ENCODE measurements at regions not wholly inside any gene's neighbourhood (a gene's known extent, or its start where the extent isn't known, plus 50 kb on each side); places are given as distances from the start of the nearest gene placed in this dataset.
A peak's percentile ranks its signal among the peaks of the same experiment; 100 is the strongest.
"Not testable (repeated sequence)": the region's sequence is repeated elsewhere in the genome, so short reads cannot be mapped to it uniquely, and the experiment has no call there.

GRCh38 chr9:38904719-38905118, 184.8 kb upstream of the FAM240B start:
- intact Hi-C loops (cut with DNase I); H3K4me3 ChIP-seq; H3K27me3 ChIP-seq; DNase-seq (ENCODE audit: extremely low spot score in 2 of 2); H3K9me3 ChIP-seq; H3K4me1 ChIP-seq; H3K36me3 ChIP-seq; H3K27ac ChIP-seq: not testable (repeated sequence)

GRCh38 chr9:38901534-38902177, 181.7 kb upstream of the FAM240B start:
- H3K36me3 ChIP-seq; intact Hi-C loops (cut with DNase I); H3K4me3 ChIP-seq; H3K27me3 ChIP-seq; H3K27ac ChIP-seq; H3K9me3 ChIP-seq; DNase-seq (ENCODE audit: extremely low spot score in 2 of 2); H3K4me1 ChIP-seq: not testable (repeated sequence)

- intact Hi-C loops (cut with DNase I) = not testable (repeated sequence)
Measured at GRCh38 chr9:38896404-38896803, 176.5 kb upstream of the FAM240B start.

GRCh38 chr9:38895227-38895626, 175.3 kb upstream of the FAM240B start:
- H3K36me3 ChIP-seq; H3K9me3 ChIP-seq; H3K4me3 ChIP-seq; DNase-seq (ENCODE audit: extremely low spot score in 2 of 2); intact Hi-C loops (cut with DNase I); H3K27me3 ChIP-seq; H3K27ac ChIP-seq; H3K4me1 ChIP-seq: not testable (repeated sequence)

More at GRCh38 chr9:38896404-38896803, 176.5 kb upstream of the FAM240B start:
- H3K36me3 ChIP-seq; H3K27me3 ChIP-seq; H3K4me3 ChIP-seq; H3K27ac ChIP-seq; H3K4me1 ChIP-seq; H3K9me3 ChIP-seq; DNase-seq (ENCODE audit: extremely low spot score in 2 of 2): not testable (repeated sequence)

- H3K27ac ChIP-seq; H3K4me3 ChIP-seq; DNase-seq (ENCODE audit: extremely low spot score in 2 of 2); intact Hi-C loops (cut with DNase I); H3K27me3 ChIP-seq; H3K9me3 ChIP-seq; H3K36me3 ChIP-seq; H3K4me1 ChIP-seq: not testable (repeated sequence)
Measured at GRCh38 chr9:38892539-38893232, 172.8 kb upstream of the FAM240B start.

- DNase-seq (ENCODE audit: extremely low spot score in 2 of 2); H3K27me3 ChIP-seq; H3K9me3 ChIP-seq; H3K4me1 ChIP-seq; intact Hi-C loops (cut with DNase I); H3K36me3 ChIP-seq; H3K27ac ChIP-seq; H3K4me3 ChIP-seq: not testable (repeated sequence)
Measured at GRCh38 chr9:38886076-38886475, 166.1 kb upstream of the FAM240B start.

- peak in 1 of 2 donors; percentile 22 for DNase-seq (ENCODE audit: extremely low spot score in 2 of 2)
Measured at GRCh38 chr9:38875616-38876015, 155.7 kb upstream of the FAM240B start.

GRCh38 chr9:38871282-38871940, 151.5 kb upstream of the FAM240B start:
- H3K9me3 ChIP-seq; DNase-seq (ENCODE audit: extremely low spot score in 2 of 2); H3K27me3 ChIP-seq; intact Hi-C loops (cut with DNase I); H3K4me1 ChIP-seq; H3K36me3 ChIP-seq; H3K4me3 ChIP-seq; H3K27ac ChIP-seq: not testable (repeated sequence)

More at GRCh38 chr9:38875616-38876015, 155.7 kb upstream of the FAM240B start:
- H3K4me1 ChIP-seq; H3K27me3 ChIP-seq; H3K4me3 ChIP-seq; intact Hi-C loops (cut with DNase I); H3K36me3 ChIP-seq; H3K9me3 ChIP-seq; H3K27ac ChIP-seq: not testable (repeated sequence)

GRCh38 chr9:38859827-38860226, 139.9 kb upstream of the FAM240B start:
- H3K9me3 ChIP-seq; H3K27ac ChIP-seq; H3K36me3 ChIP-seq; intact Hi-C loops (cut with DNase I); H3K27me3 ChIP-seq; DNase-seq (ENCODE audit: extremely low spot score in 2 of 2); H3K4me3 ChIP-seq; H3K4me1 ChIP-seq: not testable (repeated sequence)

GRCh38 chr9:38848966-38849365, 129.0 kb upstream of the FAM240B start:
- H3K9me3 ChIP-seq; H3K4me1 ChIP-seq; intact Hi-C loops (cut with DNase I); H3K27ac ChIP-seq; DNase-seq (ENCODE audit: extremely low spot score in 2 of 2); H3K4me3 ChIP-seq; H3K27me3 ChIP-seq; H3K36me3 ChIP-seq: not testable (repeated sequence)

GRCh38 chr9:38840213-38840612, 120.3 kb upstream of the FAM240B start:
- H3K4me3 ChIP-seq; H3K9me3 ChIP-seq; H3K27me3 ChIP-seq; DNase-seq (ENCODE audit: extremely low spot score in 2 of 2); H3K27ac ChIP-seq; H3K36me3 ChIP-seq; intact Hi-C loops (cut with DNase I); H3K4me1 ChIP-seq: not testable (repeated sequence)

- H3K27me3 ChIP-seq; H3K36me3 ChIP-seq; H3K27ac ChIP-seq; DNase-seq (ENCODE audit: extremely low spot score in 2 of 2); intact Hi-C loops (cut with DNase I); H3K4me1 ChIP-seq; H3K9me3 ChIP-seq; H3K4me3 ChIP-seq: not testable (repeated sequence)
Measured at GRCh38 chr9:38833706-38834105, 113.8 kb upstream of the FAM240B start.

GRCh38 chr9:38813855-38814254, 93.9 kb upstream of the FAM240B start:
- H3K36me3 ChIP-seq; H3K9me3 ChIP-seq; intact Hi-C loops (cut with DNase I); DNase-seq (ENCODE audit: extremely low spot score in 2 of 2); H3K4me3 ChIP-seq; H3K4me1 ChIP-seq; H3K27me3 ChIP-seq; H3K27ac ChIP-seq: not testable (repeated sequence)

All from vagina (tissue), 2 donors.